GM12864 (cell line): ENCODE measurements at regions not wholly inside any gene's neighbourhood (a gene's known extent, or its start where the extent isn't known, plus 50 kb on each side); places are given as distances from the start of the nearest gene placed in this dataset.

ENCODE experiments used
- DNase-seq: peaks from one replicate; pipeline ENCODE4 v3.0.0-alpha.2; 2011; ENCODE audit warnings: low read depth
- H3K4me3 ChIP-seq: 2 replicates; pipeline ENCODE4 v1.5.1; 2011; ENCODE audit warnings: mild to moderate bottlenecking, low read depth, low read length, control low read depth
- CTCF ChIP-seq: IDR thresholded peaks from 2 replicates; pipeline ENCODE4 v1.5.1; 2011; ENCODE audit warnings: low read depth, mild to moderate bottlenecking, moderate library complexity, low read length, control low read depth, inconsistent platforms; ENCODE audit errors: missing control alignments

GRCh38 chr2:239884875-239885274 lies 140.3 kb downstream of the NDUFA10 start:
- DNase-seq = no peak
- TF ChIP-seq CTCF = no peak
- no peak overlapping the region for H3K4me3 ChIP-seq

GRCh38 chr2:239884051-239884405 lies 141.1 kb downstream of the NDUFA10 start:
- no peak overlapping the region for H3K4me3 ChIP-seq
- TF ChIP-seq CTCF = no peak
- DNase-seq = no peak

DNA sequence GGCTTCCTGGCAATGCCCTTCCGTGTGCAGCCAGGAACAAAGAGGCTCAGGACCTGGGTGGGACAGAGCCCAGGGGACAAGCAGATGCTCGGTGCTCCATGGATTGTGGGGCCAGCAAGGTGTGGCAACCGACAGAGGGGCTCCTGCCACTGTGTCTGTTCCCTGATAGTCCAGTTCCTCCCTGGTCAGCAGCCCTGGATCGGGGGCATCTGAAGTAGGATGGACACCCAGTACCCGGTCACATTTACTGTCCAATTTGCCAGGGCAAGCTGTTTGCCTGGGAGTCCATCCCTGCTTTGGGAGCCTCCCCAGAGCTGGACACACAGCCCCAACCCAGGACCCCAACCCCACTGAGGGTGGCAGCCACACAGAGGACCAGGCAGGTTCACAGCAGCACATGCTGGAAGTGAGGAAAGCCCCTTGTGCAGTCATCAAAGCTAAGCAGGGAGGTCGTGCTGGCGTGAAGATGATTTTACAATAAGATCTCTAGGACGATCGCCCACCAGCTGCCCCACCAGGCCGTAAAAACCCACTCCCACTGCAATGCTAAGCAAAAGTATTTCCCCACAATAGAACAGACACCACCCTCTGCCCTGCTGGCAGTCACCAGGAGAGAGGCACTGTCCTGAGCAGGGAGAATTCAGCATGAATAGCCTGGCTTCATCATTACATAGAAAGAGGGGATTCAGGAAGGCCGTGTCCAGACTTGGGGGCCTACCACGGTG lies 141.7 kb downstream of the NDUFA10 start:
- TF ChIP-seq CTCF = no peak
- H3K4me3 ChIP-seq = no peak overlapping the region
- DNase-seq = no peak

- no peak for TF ChIP-seq CTCF
- H3K4me3 ChIP-seq = no peak overlapping the region
- DNase-seq = no peak
Observed at GRCh38 chr2:239882781-239883180, 142.4 kb downstream of the NDUFA10 start.

DNA sequence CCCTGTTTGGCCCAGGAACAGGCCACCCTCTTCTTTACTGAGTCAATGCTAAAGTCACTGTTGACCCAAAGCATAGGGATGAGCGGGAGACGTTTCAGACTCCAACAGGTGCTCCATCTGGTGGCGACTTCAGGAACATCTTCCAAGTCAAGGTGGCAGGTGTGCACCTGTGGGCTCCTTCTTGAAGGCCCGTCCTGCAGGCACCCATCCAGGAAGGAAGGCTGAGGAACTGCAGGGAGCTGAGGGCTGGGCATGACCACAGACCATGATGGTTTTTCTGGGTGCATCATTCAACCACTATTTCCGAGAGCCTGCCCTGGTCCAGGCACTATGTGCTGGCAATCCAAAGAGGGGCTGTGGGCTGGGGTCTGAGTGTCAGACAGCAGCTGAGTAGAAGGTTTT lies 142.8 kb downstream of the NDUFA10 start:
- peak; percentile 74 for TF ChIP-seq CTCF
- peak; percentile 12 for DNase-seq
- H3K4me3 ChIP-seq = no peak overlapping the region

- TF ChIP-seq CTCF = no peak
- no peak for DNase-seq
- no peak overlapping the region for H3K4me3 ChIP-seq
Observed at GRCh38 chr2:239881561-239882320, 143.4 kb downstream of the NDUFA10 start.
